ENCODE measurements at regions not wholly inside any gene's neighbourhood (a gene's known extent, or its start where the extent isn't known, plus 50 kb on each side); places are given as distances from the start of the nearest gene placed in this dataset.

DNA sequence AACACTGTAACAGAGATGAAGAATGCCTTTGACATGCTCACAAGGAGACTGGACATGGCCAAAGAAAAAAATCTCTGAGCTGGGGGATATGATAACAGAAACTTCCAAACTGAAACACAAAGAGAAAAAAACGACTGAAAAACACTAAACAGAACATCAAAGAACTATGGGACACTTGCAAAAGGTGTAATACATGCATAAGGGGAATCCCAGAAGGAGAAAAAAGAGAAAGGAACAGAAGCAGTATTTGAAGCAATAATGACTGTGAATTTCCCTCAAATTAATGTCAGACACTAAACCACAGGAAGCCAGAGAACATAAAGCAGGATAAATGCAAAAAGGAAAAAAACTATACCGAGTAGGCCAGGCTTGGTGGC lies 117.4 kb upstream of the ARID1B start:
- Histone ChIP-seq H3K4me3 (ENCODE audit: low read depth in 1 of 3, low read length in 3 of 3) (no peak overlapping the region), H3K27ac (ENCODE audit: low read depth in 1 of 3, low read length in 2 of 3) (no peak overlapping the region), H3K9me3 (ENCODE audit: control insufficient read depth in 2 of 2, insufficient read depth in 1 of 2, low read depth in 1 of 2, low read length in 1 of 2) (peaks cover 0 to 3% of the 10 kb centered on the region in 2 donors), H3K27me3 (ENCODE audit: control insufficient read depth in 3 of 3, insufficient read depth in 3 of 3, low read length in 3 of 3) (no peaks in the 10 kb centered on the region), H3K36me3 (ENCODE audit: control insufficient read depth in 3 of 3, insufficient read depth in 2 of 3, low read depth in 1 of 3, low read length in 3 of 3) (no peaks in the 10 kb centered on the region), H3K4me1 (ENCODE audit: control insufficient read depth in 3 of 3, insufficient read depth in 2 of 3, low read depth in 1 of 3, low read length in 2 of 3) (peaks cover 0 to 2% (median 0%) of the 10 kb centered on the region in 3 donors)
- FAIRE-seq (no peak), DNase-seq (no peak)
- 60 to 68% (median 63%) methylated on average over 2 of the region's 2 CpGs for WGBS, 3 donors

DNA sequence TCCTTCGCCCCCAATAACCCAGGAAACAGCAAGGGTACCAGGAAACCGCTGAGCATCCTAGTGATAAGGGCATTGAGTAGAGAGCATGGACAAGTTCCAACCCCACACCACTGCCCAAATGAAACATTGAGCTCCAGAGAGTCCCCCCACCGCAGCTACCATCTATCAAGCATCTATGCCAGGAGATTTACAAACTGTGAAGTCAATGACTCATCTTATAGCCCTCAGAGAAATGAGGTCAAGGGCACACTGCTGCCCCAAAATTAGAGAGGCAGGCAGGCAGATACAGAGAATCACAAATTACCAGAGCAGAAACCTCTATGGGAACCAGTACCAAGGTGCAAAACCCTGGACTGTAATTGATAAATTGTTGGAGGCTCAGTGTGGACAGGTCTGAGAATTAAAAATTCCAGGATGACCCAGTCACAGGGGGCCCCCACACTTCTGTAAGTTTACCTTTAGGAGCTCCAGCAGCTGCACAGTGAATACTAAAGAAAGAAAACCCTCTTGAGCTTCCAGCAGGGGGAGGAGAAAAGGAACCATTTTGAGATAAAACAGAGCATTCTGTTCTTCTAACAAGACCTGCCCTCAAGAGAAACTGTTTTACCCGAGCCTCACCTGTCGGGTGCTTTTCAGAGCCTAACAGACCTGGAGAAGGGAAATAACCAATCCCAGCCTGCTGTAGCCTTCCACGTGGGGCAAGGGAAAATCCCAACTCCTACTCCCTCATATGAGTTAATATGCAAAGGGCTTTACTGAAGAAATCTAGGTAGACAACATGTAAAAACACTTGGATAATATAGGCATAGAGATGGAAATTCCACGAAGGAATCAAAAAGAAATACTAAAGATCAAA lies 118.0 kb upstream of the ARID1B start:
- FAIRE-seq (no peak), DNase-seq (no peak)
- Histone ChIP-seq H3K36me3 (ENCODE audit: control insufficient read depth in 3 of 3, insufficient read depth in 2 of 3, low read depth in 1 of 3, low read length in 3 of 3) (no peaks in the 10 kb centered on the region), H3K4me3 (ENCODE audit: low read depth in 1 of 3, low read length in 3 of 3) (no peak overlapping the region), H3K4me1 (ENCODE audit: control insufficient read depth in 3 of 3, insufficient read depth in 2 of 3, low read depth in 1 of 3, low read length in 2 of 3) (peaks cover 0 to 8% (median 0%) of the 10 kb centered on the region in 3 donors), H3K9me3 (ENCODE audit: control insufficient read depth in 2 of 2, insufficient read depth in 1 of 2, low read depth in 1 of 2, low read length in 1 of 2) (peaks cover 0 to 3% of the 10 kb centered on the region in 2 donors), H3K27me3 (ENCODE audit: control insufficient read depth in 3 of 3, insufficient read depth in 3 of 3, low read length in 3 of 3) (no peaks in the 10 kb centered on the region), H3K27ac (ENCODE audit: low read depth in 1 of 3, low read length in 2 of 3) (no peak overlapping the region)
- WGBS, 3 donors: 67 to 78% (median 72%) methylated on average over 7 of the region's 7 CpGs

DNA sequence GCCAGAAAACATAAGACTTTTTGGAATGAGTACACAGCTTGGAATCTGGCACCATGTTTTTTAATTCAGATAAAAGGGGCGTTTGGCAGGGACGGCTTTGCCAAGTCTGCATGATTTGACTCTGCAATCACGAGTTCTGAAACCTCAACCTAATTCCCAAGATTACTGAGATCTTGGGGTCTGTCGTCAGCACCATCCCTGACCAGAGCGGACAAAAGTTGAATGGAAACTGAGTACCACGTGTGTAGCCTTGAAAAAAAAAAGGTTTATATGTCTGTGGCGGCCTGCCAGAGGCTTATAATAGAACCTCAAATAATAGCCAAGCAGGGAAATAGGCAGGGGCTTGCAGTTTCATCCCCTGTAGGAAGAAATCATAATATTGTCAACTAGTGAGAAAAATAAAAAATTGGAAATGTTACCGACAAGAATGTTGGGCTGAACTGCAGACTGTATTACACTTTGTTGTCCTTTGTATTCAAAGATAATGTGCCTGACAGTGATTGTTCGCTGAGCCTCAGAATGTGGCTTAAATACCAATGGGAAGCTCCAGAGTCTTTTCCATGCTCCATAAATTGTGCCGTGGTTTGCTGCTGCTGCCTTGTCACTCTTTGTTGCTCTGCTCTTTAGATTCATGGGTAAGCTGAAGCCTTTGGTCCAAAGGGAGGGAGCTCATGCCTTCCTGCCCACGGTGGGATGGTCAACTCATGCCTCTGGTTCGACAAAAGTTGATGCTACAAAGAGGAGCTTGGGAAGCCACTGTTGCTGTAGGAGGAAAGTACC lies 118.8 kb upstream of the ARID1B start:
- peaks cover 0 to 3% of the 10 kb centered on the region in 2 donors for H3K9me3 ChIP-seq (ENCODE audit: control insufficient read depth in 2 of 2, insufficient read depth in 1 of 2, low read depth in 1 of 2, low read length in 1 of 2)
- no peak overlapping the region for H3K27ac ChIP-seq (ENCODE audit: low read depth in 1 of 3, low read length in 2 of 3)
- FAIRE-seq: no peak
- H3K36me3 ChIP-seq (ENCODE audit: control insufficient read depth in 3 of 3, insufficient read depth in 2 of 3, low read depth in 1 of 3, low read length in 3 of 3): no peaks in the 10 kb centered on the region
- peaks cover 0 to 9% (median 0%) of the 10 kb centered on the region in 3 donors for H3K4me1 ChIP-seq (ENCODE audit: control insufficient read depth in 3 of 3, insufficient read depth in 2 of 3, low read depth in 1 of 3, low read length in 2 of 3)
- WGBS, 3 donors: 63 to 74% (median 69%) methylated on average over 12 of the region's 12 CpGs
- no peak for DNase-seq
- no peak overlapping the region for H3K4me3 ChIP-seq (ENCODE audit: low read depth in 1 of 3, low read length in 3 of 3)
- H3K27me3 ChIP-seq (ENCODE audit: control insufficient read depth in 3 of 3, insufficient read depth in 3 of 3, low read length in 3 of 3): no peaks in the 10 kb centered on the region

DNA sequence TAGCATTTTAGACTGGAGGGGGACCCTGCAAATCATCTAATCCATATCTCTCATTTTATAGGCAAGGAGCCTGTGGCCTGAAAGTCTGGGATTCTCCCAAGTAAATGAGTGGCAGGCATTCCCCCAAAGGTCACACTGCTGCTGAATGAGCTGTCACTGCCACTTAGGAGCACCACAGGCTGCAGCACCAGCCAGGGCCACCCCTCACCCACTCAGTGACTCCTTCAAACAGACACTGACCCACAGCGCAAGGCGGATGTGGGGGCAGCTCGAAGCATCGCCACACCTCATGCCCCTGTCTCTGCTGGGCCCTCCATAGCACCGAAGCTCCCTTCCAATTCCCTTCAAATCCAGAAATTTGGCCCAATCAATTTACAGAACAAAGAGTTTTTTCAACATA lies 119.9 kb upstream of the ARID1B start:
- H3K4me3 ChIP-seq (ENCODE audit: low read depth in 1 of 3, low read length in 3 of 3): no peak overlapping the region
- no peaks in the 10 kb centered on the region for H3K27me3 ChIP-seq (ENCODE audit: control insufficient read depth in 3 of 3, insufficient read depth in 3 of 3, low read length in 3 of 3)
- peaks cover 0 to 9% (median 0%) of the 10 kb centered on the region in 3 donors for H3K4me1 ChIP-seq (ENCODE audit: control insufficient read depth in 3 of 3, insufficient read depth in 2 of 3, low read depth in 1 of 3, low read length in 2 of 3)
- peaks cover 0 to 3% of the 10 kb centered on the region in 2 donors for H3K9me3 ChIP-seq (ENCODE audit: control insufficient read depth in 2 of 2, insufficient read depth in 1 of 2, low read depth in 1 of 2, low read length in 1 of 2)
- DNase-seq: no peak
- H3K36me3 ChIP-seq (ENCODE audit: control insufficient read depth in 3 of 3, insufficient read depth in 2 of 3, low read depth in 1 of 3, low read length in 3 of 3): no peaks in the 10 kb centered on the region
- no peak for FAIRE-seq
- 95 to 98% (median 95%) methylated on average over 5 of the region's 5 CpGs for WGBS, 3 donors
- H3K27ac ChIP-seq (ENCODE audit: low read depth in 1 of 3, low read length in 2 of 3): no peak overlapping the region

DNA sequence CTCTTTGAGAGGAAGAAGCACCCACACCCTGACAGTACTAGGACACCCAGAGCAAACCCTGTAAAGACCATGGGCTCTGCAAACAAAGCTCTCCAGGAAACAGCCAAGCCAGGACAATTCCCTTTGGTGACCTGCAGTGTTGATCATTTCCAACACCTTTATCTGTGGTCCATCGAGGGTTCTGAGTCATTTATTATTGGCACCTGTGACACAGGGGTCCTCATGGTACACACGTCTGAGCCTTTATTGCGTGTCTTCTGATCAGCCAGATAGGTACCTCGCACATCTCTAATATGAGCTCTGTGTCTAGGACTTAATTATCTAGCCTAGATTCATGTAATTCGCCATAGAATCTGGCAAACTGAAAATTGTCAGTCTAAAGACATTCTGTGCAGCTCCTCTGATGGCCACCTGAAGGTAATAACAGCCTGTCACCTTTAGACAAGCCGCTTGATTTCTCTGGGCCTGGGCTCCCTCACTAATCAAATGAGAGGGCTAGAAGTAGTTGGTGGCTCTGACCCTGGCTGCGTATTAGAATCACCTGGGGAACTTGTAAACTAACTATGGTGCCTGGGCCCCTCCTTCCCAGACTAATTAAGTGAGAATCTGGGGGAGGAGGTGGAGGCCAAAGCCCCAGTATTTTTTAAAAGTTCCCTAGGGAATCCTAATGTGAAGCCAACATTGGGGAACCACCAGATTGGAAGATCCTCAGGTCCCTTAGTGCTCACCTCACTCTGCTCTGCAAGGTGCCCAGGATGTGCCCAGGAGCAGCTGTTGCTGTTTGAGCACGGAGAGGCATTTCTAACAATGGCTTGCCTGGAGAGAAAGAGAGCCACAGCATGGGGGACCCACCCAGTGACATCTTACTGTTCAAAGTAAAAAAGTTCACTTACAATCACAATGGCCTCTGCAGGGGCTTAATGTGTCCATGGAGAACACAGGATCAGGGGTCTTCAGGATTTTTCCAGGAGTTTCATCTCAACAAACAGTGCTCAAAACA lies 122.0 kb upstream of the ARID1B start:
- Histone ChIP-seq H3K4me3 (ENCODE audit: low read depth in 1 of 3, low read length in 3 of 3) (no peak overlapping the region), H3K9me3 (ENCODE audit: control insufficient read depth in 2 of 2, insufficient read depth in 1 of 2, low read depth in 1 of 2, low read length in 1 of 2) (peaks cover 0 to 9% of the 10 kb centered on the region in 2 donors), H3K27me3 (ENCODE audit: control insufficient read depth in 3 of 3, insufficient read depth in 3 of 3, low read length in 3 of 3) (no peaks in the 10 kb centered on the region), H3K36me3 (ENCODE audit: control insufficient read depth in 3 of 3, insufficient read depth in 2 of 3, low read depth in 1 of 3, low read length in 3 of 3) (no peaks in the 10 kb centered on the region), H3K4me1 (ENCODE audit: control insufficient read depth in 3 of 3, insufficient read depth in 2 of 3, low read depth in 1 of 3, low read length in 2 of 3) (peaks cover 0 to 9% (median 0%) of the 10 kb centered on the region in 3 donors), H3K27ac (ENCODE audit: low read depth in 1 of 3, low read length in 2 of 3) (no peak overlapping the region)
- FAIRE-seq: no peak
- peak in 1 of 2 donors; percentile 51 for DNase-seq
- 71 to 86% (median 76%) methylated on average over 8 of the region's 8 CpGs for WGBS, 3 donors

DNA sequence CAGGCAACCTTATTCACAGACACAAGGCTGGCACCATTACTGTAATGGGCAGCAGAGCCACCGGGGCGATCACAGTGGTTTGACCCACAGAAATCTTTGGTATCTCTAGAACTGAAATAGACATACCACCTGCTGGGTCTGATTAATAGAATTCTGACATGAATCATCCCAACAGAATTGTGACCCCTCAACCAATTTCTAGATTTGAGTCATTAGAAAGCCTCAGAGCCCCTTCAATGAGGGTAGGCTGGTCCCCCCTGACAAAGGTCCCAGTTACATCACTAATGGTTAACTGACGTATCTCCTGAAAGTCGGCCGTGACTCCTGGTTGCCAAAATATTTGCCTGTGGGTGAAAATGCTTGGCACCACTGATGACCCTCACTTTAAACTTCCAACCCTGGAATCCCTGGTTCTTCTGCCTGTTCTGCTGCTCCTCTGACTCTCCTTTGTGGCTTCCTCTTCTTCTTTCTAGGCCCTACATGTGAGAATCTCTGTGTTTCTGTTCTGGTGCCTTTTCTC lies 124.9 kb upstream of the ARID1B start:
- WGBS, 3 donors: 89 to 91% (median 91%) methylated on average over 5 of the region's 5 CpGs
- no peak for FAIRE-seq
- H3K27me3 ChIP-seq (ENCODE audit: control insufficient read depth in 3 of 3, insufficient read depth in 3 of 3, low read length in 3 of 3): no peaks in the 10 kb centered on the region
- H3K4me3 ChIP-seq (ENCODE audit: low read depth in 1 of 3, low read length in 3 of 3): no peak overlapping the region
- H3K36me3 ChIP-seq (ENCODE audit: control insufficient read depth in 3 of 3, insufficient read depth in 2 of 3, low read depth in 1 of 3, low read length in 3 of 3): no peaks in the 10 kb centered on the region
- H3K9me3 ChIP-seq (ENCODE audit: control insufficient read depth in 2 of 2, insufficient read depth in 1 of 2, low read depth in 1 of 2, low read length in 1 of 2): peaks cover 0 to 5% of the 10 kb centered on the region in 2 donors
- peaks cover 0 to 9% (median 0%) of the 10 kb centered on the region in 3 donors for H3K4me1 ChIP-seq (ENCODE audit: control insufficient read depth in 3 of 3, insufficient read depth in 2 of 3, low read depth in 1 of 3, low read length in 2 of 3)
- H3K27ac ChIP-seq (ENCODE audit: low read depth in 1 of 3, low read length in 2 of 3): no peak overlapping the region
- DNase-seq: no peak

DNA sequence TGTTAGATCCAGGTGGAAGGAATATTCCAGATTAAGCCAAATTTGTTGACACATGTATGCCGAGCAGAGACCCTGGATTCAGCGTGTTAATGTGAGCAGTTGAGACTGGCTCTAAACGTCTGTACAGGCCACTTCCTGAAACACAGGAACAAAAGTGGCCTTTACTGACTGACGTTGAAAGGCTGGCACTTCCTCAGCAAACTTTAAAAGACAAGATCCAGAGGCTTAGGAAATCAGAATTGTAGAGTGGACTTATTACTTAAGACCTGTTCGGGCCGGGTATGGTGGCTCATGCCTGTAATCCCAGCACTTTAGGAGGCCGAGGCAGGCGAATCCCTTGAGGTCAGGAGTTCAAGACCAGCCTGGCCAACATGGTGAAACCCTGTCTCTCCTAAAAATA lies 125.7 kb upstream of the ARID1B start:
- H3K27ac ChIP-seq (ENCODE audit: low read depth in 1 of 3, low read length in 2 of 3): no peak overlapping the region
- WGBS, 3 donors: 81 to 91% (median 82%) methylated on average over 8 of the region's 8 CpGs
- peaks cover 0 to 5% of the 10 kb centered on the region in 2 donors for H3K9me3 ChIP-seq (ENCODE audit: control insufficient read depth in 2 of 2, insufficient read depth in 1 of 2, low read depth in 1 of 2, low read length in 1 of 2)
- no peaks in the 10 kb centered on the region for H3K27me3 ChIP-seq (ENCODE audit: control insufficient read depth in 3 of 3, insufficient read depth in 3 of 3, low read length in 3 of 3)
- FAIRE-seq (no peak), DNase-seq (no peak)
- no peak overlapping the region for H3K4me3 ChIP-seq (ENCODE audit: low read depth in 1 of 3, low read length in 3 of 3)
- no peaks in the 10 kb centered on the region for H3K36me3 ChIP-seq (ENCODE audit: control insufficient read depth in 3 of 3, insufficient read depth in 2 of 3, low read depth in 1 of 3, low read length in 3 of 3)
- H3K4me1 ChIP-seq (ENCODE audit: control insufficient read depth in 3 of 3, insufficient read depth in 2 of 3, low read depth in 1 of 3, low read length in 2 of 3): peaks cover 0 to 9% (median 0%) of the 10 kb centered on the region in 3 donors
